ENCODE measurements at regions not wholly inside any gene's neighbourhood (a gene's known extent, or its start where the extent isn't known, plus 50 kb on each side); places are given as distances from the start of the nearest gene placed in this dataset.

DNA sequence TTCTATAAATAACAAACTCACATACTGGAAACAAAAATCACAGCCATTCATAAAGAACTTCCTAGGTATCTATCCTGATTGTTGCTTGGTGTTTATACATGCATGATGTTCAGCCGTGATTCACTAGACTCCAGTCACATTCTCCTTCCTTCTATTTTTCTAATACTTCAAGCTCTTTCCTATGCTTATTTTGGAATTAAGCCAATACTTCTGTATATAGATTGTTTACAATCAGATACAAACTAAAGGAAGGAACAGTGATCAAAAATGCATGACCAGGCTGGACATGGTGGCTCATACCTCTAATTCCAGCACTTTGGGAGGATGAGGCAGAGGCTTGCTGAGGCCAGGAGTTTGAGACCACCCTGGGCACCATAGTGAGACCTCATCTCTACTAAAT is 377.5 kb upstream of the IRAK1BP1 start:
- peak; percentile 62 for DNase-seq
- H3K27ac ChIP-seq = no peak overlapping the region
- no peaks in the 10 kb centered on the region for H3K27me3 ChIP-seq (replicated peaks)
- no peak for TF ChIP-seq CTCF (IDR thresholded peaks at IDR 0.05; ENCODE audit: low read depth, low read length, missing control alignments)
- in situ Hi-C loops (cut with HindIII; ENCODE audit: low pct_ligation_motif_present, low sequenced_read_pairs) = no loop called here
- no peaks in the 10 kb centered on the region for H3K36me3 ChIP-seq (replicated peaks)
- H3K4me3 ChIP-seq (ENCODE audit: low read depth, low read length) = no peak overlapping the region

- no peaks in the 10 kb centered on the region for H3K27me3 ChIP-seq (replicated peaks)
- TF ChIP-seq CTCF (IDR thresholded peaks at IDR 0.05; ENCODE audit: low read depth, low read length, missing control alignments) = no peak
- in situ Hi-C loops (cut with HindIII; ENCODE audit: low pct_ligation_motif_present, low sequenced_read_pairs) = no loop called here
- no peaks in the 10 kb centered on the region for H3K36me3 ChIP-seq (replicated peaks)
- H3K4me3 ChIP-seq (ENCODE audit: low read depth, low read length) = no peak overlapping the region
- peak overlapping the region; percentile 52 for H3K27ac ChIP-seq
- peak; percentile 51 for DNase-seq
Observed at GRCh38 chr6:78492351-78493017, 374.9 kb upstream of the IRAK1BP1 start.

DNA sequence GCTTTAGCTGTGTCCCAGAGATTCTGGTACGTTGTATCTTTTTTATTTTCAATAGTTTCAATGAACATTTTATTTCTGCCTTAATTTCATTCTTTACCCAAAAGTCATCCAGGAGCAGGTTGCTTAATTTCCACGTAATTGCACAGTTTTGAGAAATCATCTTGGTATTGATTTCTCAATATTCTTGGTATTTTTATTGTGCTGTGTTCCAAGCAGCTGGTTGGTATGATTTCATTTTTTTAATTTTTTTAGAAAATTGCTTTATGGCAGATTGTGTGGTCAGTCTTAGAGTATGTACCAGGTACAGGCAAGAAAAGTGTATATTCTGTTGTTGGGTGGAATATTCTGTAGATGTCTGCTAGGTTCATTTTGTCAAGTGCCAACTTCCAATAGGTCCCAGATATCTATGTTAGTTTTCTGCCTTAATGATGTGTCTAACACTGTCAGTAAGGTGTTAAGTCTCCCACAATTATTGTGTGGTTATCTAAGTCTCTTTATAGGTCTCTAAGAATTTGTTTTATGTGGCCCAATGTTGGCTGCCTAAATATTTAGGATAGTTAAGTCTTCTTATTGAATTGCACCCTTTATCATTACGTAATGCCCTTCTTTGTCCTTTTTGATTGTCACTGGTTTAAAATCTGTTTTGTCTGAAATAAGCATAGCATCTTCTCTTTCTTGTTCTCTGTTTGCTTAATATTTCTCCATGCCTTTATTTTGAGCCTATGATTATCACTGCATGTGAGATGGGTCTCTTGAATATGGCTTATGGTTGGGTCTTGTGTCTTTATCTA is 366.9 kb upstream of the IRAK1BP1 start:
- H3K36me3 ChIP-seq (replicated peaks) = no peaks in the 10 kb centered on the region
- no peak overlapping the region for H3K4me3 ChIP-seq (ENCODE audit: low read depth, low read length)
- no peak overlapping the region for H3K27ac ChIP-seq
- no peak for DNase-seq
- in situ Hi-C loops (cut with HindIII; ENCODE audit: low pct_ligation_motif_present, low sequenced_read_pairs) = no loop called here
- TF ChIP-seq CTCF (IDR thresholded peaks at IDR 0.05; ENCODE audit: low read depth, low read length, missing control alignments) = no peak
- no peaks in the 10 kb centered on the region for H3K27me3 ChIP-seq (replicated peaks)

GRCh38 chr6:78502386-78502887 is 364.9 kb upstream of the IRAK1BP1 start:
- Histone ChIP-seq H3K4me3 (ENCODE audit: low read depth, low read length) (no peak overlapping the region), H3K36me3 (replicated peaks) (no peaks in the 10 kb centered on the region), H3K27ac (no peak overlapping the region), H3K27me3 (replicated peaks) (no peaks in the 10 kb centered on the region)
- in situ Hi-C loops (cut with HindIII; ENCODE audit: low pct_ligation_motif_present, low sequenced_read_pairs) = no loop called here
- TF ChIP-seq CTCF (IDR thresholded peaks at IDR 0.05; ENCODE audit: low read depth, low read length, missing control alignments) = no peak
- DNase-seq = no peak

DNA sequence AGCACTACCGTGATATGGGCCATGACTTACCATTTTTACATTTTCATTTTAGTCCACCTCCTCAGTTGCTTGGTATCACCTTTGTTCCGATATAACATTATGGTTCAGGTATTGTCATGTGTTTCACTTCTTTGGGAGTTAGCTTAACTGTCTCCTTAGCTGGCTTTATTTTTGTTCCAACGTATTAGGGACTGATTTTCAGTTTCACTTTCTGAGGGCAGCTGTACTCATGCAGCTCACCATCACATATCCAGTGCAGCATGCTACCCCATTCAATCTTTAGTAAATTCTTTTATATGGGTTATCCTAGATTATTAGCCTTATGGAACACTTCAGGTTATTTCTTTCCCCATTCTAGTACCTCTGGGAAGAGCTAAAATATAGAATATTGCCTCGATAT is 362.2 kb upstream of the IRAK1BP1 start:
- TF ChIP-seq CTCF (IDR thresholded peaks at IDR 0.05; ENCODE audit: low read depth, low read length, missing control alignments) = no peak

More for the DNA sequence above, 362.2 kb upstream of the IRAK1BP1 start:
- no peaks in the 10 kb centered on the region for H3K27me3 ChIP-seq (replicated peaks)
- in situ Hi-C loops (cut with HindIII; ENCODE audit: low pct_ligation_motif_present, low sequenced_read_pairs) = no loop called here
- no peaks in the 10 kb centered on the region for H3K36me3 ChIP-seq (replicated peaks)
- H3K4me3 ChIP-seq (ENCODE audit: low read depth, low read length) = no peak overlapping the region
- H3K27ac ChIP-seq = no peak overlapping the region
- DNase-seq = no peak

Measured in brain microvascular endothelial cell (primary cell).